Fibroblast of lung (primary cell): ENCODE measurements at regions not wholly inside any gene's neighbourhood (a gene's known extent, or its start where the extent isn't known, plus 50 kb on each side); places are given as distances from the start of the nearest gene placed in this dataset.
"Not testable (repeated sequence)": the region's sequence is repeated elsewhere in the genome, so short reads cannot be mapped to it uniquely, and the experiment has no call there.

Experiments
- DNase-seq, 2 donors: peaks; one replicate each; pipeline versions ENCODE4 v3.0.0 to v3.0.0-alpha.2; 2010; ENCODE audit warnings: low read depth in 2 of 2
- H2AFZ ChIP-seq: 2 replicates; pipeline ENCODE4 v1.5.1; 2012; ENCODE audit warnings: low read length, control low read depth, inconsistent platforms
- H3K27ac ChIP-seq: 2 replicates; pipeline ENCODE4 v1.5.1; 2011; ENCODE audit warnings: low read length, control low read depth; ENCODE audit not compliant: insufficient read depth
- H3K27me3 ChIP-seq: 2 replicates; pipeline ENCODE4 v1.5.1; 2011; ENCODE audit warnings: mild to moderate bottlenecking, low read length; ENCODE audit not compliant: control insufficient read depth, insufficient read depth
- H3K36me3 ChIP-seq: 2 replicates; pipeline ENCODE4 v1.5.1; 2011; ENCODE audit warnings: low read length; ENCODE audit not compliant: control insufficient read depth, insufficient read depth
- H3K4me1 ChIP-seq: 2 replicates; pipeline ENCODE4 v1.5.1; 2011; ENCODE audit warnings: low read length; ENCODE audit not compliant: control insufficient read depth, insufficient read depth; ENCODE audit errors: extremely low read depth
- H3K4me2 ChIP-seq: 2 replicates; pipeline ENCODE4 v1.5.1; 2011; ENCODE audit warnings: low read length, control low read depth; ENCODE audit not compliant: insufficient read depth; ENCODE audit errors: extremely low read depth
- H3K4me3 ChIP-seq, 4 experiments: fragments of 200-600 bp in 1 of 4; sonication (generic) in 1 of 4; replicated peaks in 1 of 4; 2 replicates each; pipeline ENCODE4 v1.5.1; 2011 to 2016; ENCODE audit warnings: low read length in 4 of 4, low read depth in 3 of 4, mild to moderate bottlenecking in 3 of 4, control low read depth in 2 of 4, inconsistent platforms in 1 of 4, mixed read lengths in 1 of 4; ENCODE audit not compliant: insufficient read depth in 1 of 4; ENCODE audit errors: control extremely low read depth in 1 of 4
- H3K79me2 ChIP-seq: 2 replicates; pipeline ENCODE4 v1.5.1; 2012; ENCODE audit warnings: mild to moderate bottlenecking, low read length, inconsistent platforms; ENCODE audit not compliant: control insufficient read depth, insufficient read depth
- H3K9ac ChIP-seq: 2 replicates; pipeline ENCODE4 v1.5.1; 2011; ENCODE audit warnings: mild to moderate bottlenecking, low read length, control low read depth; ENCODE audit not compliant: insufficient read depth
- H3K9me3 ChIP-seq: 2 replicates; pipeline ENCODE4 v1.5.1; 2012; ENCODE audit warnings: low read depth, low read length; ENCODE audit not compliant: control insufficient read depth, insufficient read depth
- H4K20me1 ChIP-seq: 2 replicates; pipeline ENCODE4 v1.5.1; 2011; ENCODE audit warnings: low read length; ENCODE audit not compliant: control insufficient read depth, insufficient read depth; ENCODE audit errors: extremely low read depth
- CTCF ChIP-seq, 2 donors: IDR thresholded peaks in 1 of 2; conservative IDR thresholded peaks in 1 of 2; 1 replicate in 1 of 2; 2 replicates in 1 of 2; pipeline ENCODE4 v1.5.1; 2011 to 2012; ENCODE audit warnings: low read length in 2 of 2, control low read depth in 1 of 2, inconsistent platforms in 1 of 2, low read depth in 1 of 2, mild to moderate bottlenecking in 1 of 2
- EZH2 ChIP-seq: IDR thresholded peaks from 2 replicates; pipeline ENCODE4 v1.5.1; 2012; ENCODE audit warnings: low read length, control low read depth, mild to moderate bottlenecking; ENCODE audit errors: missing control alignments

- Histone ChIP-seq H3K9me3 (no peaks in the 10 kb centered on the region), H2AFZ (no peak overlapping the region), H3K79me2 (no peaks in the 10 kb centered on the region), H3K9ac (no peak overlapping the region), H4K20me1 (no peaks in the 10 kb centered on the region), H3K27me3 (no peaks in the 10 kb centered on the region), H3K4me1 (no peaks in the 10 kb centered on the region), H3K27ac (no peak overlapping the region), H3K4me2 (no peak overlapping the region), H3K4me3 (no peak overlapping the region), H3K36me3 (no peaks in the 10 kb centered on the region)
- peak in 1 of 2 donors; percentile 36 for DNase-seq
- TF ChIP-seq EZH2, result no peak
- TF ChIP-seq CTCF (conservative IDR thresholded peaks at IDR 0.05 in 1 of 2, IDR thresholded peaks at IDR 0.05 in 1 of 2; ENCODE audit: low read depth in 1 of 2, low read length in 2 of 2), result no peak
Observed at GRCh38 chr7:98785929-98786571, 83.8 kb downstream of the TMEM130 start.

GRCh38 chr7:98788966-98789365 is 80.8 kb downstream of the TMEM130 start:
- H3K79me2 ChIP-seq, result no peaks in the 10 kb centered on the region
- H3K36me3 ChIP-seq, result no peaks in the 10 kb centered on the region
- no peak overlapping the region for H3K4me3 ChIP-seq
- H4K20me1 ChIP-seq, result no peaks in the 10 kb centered on the region
- H3K4me1 ChIP-seq, result no peaks in the 10 kb centered on the region
- H3K27ac ChIP-seq, result no peak overlapping the region
- H2AFZ ChIP-seq, result no peak overlapping the region
- H3K4me2 ChIP-seq, result no peak overlapping the region
- no peaks in the 10 kb centered on the region for H3K9me3 ChIP-seq
- DNase-seq, result peak in 1 of 2 donors; percentile 89
- no peaks in the 10 kb centered on the region for H3K27me3 ChIP-seq
- H3K9ac ChIP-seq, result no peak overlapping the region
- TF ChIP-seq CTCF (conservative IDR thresholded peaks at IDR 0.05 in 1 of 2, IDR thresholded peaks at IDR 0.05 in 1 of 2; ENCODE audit: low read depth in 1 of 2, low read length in 2 of 2), result no peak
- TF ChIP-seq EZH2, result no peak

- not testable (repeated sequence) for H3K4me1 ChIP-seq, H4K20me1 ChIP-seq, H3K79me2 ChIP-seq, H3K9me3 ChIP-seq, H3K4me3 ChIP-seq, H3K9ac ChIP-seq, DNase-seq, H3K27ac ChIP-seq, H3K4me2 ChIP-seq, H3K27me3 ChIP-seq, H3K36me3 ChIP-seq, H2AFZ ChIP-seq
Observed at GRCh38 chr7:98794453-98794852, 75.4 kb downstream of the TMEM130 start.
